GM21576 (cell line): ENCODE measurements at regions not wholly inside any gene's neighbourhood (a gene's known extent, or its start where the extent isn't known, plus 50 kb on each side); places are given as distances from the start of the nearest gene placed in this dataset.
"Not testable (repeated sequence)": the region's sequence is repeated elsewhere in the genome, so short reads cannot be mapped to it uniquely, and the experiment has no call there.

Experiments used
- ATAC-seq: cut with Tn5 transposase; IDR thresholded peaks from one replicate; pipeline ENCODE4 v1.9.1; 2021; ENCODE audit warnings: mild to moderate bottlenecking, moderate library complexity; ENCODE audit not compliant: unreplicated experiment

DNA sequence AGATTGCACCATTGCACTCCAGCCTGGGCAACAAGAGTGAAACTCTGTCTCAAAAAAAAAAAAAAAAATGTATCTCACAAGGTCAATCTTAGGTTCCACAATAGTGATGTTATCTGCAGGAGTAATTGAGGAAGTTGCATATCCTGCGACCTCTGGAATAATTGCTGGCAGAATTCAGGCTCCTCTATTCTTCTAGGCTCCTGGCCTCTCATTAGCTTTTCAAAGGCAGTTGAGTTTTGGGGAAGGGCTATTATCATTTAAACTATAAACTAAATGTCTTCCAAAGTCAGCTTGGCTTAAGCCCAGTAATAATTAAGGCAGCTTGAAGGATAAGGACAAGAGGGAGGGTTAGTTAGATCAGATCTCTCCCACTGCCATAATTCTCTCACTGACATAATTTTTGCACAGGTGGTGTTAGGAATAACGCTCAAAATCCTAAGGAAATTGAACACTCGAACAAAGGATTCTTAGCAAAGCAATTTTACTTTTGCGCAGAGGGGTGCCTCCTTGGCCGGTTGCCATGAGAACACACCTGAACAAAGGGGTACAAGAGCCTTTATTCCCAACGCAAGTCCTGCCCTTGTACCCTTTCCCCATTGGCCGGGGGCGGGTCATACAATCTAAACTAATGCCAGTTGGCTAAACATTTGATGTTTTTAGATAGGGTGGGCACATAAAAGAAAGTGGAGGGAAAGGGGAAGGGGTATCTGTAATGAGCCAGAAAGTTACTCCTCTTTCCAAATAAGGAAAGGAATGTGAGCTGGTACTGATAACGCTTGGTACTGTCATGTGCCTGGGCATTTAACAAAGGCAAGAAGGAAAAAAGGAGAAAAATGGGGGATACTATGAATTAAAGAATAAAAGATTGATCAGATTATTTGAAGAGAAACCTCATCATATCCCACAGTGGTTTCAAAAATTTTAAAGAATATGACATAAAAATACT, 106.4 kb upstream of the CCNG1 start:
- ATAC-seq, result no peak

GRCh38 chr5:163336074-163336473, 101.3 kb upstream of the CCNG1 start:
- not testable (repeated sequence) for ATAC-seq

DNA sequence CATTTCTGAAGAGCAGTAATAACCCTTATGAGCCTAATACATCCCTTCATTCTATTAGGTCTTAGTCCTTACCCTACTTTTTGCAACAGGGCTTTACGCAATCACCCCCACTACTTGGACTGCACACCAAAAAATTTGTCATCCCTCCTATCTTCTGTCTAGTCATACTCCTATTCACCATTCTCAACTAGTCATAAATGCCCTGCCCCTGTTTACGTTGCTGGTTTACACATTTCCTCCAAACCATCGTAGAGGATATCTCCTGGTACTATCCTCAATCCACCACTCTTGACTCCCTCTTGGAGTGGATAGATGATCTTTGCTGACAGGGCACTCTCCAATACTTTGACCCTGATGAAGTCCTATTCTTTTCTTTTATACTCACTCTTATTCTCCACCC, 98.2 kb upstream of the CCNG1 start:
- ATAC-seq, result no peak

DNA sequence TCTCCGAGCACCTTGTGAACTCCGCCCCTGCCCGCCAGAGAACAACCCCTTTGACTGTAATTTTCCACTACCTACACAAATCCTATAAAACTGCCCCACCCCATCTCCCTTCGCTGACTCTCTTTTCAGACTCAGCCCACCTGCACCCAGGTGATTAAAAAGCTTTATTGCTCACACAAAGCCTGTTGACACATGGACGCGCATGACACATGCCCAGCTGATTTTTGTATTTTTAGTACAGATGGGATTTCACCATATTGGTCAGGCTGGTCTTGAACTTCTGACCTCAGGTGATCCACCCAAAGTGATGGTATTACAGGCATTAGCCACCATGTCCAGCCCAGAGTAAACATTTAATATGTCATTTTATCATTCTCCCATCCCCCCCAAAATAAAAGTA, 97.0 kb upstream of the CCNG1 start:
- ATAC-seq, result not testable (repeated sequence)

GRCh38 chr5:163342306-163342705, 95.1 kb upstream of the CCNG1 start:
- ATAC-seq, result no peak

DNA sequence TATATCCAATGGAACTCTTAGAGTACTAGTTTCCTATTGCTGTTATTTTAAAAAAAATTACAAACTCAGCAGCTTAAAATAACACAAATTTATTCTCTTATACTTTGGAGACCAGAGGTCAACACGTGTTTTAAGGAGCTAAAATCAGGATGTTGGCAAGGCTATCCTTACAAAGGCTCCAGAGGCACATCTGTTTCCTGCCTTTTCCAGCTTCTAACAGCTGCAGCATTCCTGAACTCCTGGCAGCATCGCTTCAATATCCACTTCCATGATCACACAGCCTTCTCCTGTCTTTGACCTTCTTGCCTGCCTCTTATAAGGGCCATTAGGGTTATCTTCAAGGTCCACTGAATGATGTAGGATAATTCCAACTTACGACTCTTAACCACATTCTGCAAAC, 92.2 kb upstream of the CCNG1 start:
- no peak for ATAC-seq

DNA sequence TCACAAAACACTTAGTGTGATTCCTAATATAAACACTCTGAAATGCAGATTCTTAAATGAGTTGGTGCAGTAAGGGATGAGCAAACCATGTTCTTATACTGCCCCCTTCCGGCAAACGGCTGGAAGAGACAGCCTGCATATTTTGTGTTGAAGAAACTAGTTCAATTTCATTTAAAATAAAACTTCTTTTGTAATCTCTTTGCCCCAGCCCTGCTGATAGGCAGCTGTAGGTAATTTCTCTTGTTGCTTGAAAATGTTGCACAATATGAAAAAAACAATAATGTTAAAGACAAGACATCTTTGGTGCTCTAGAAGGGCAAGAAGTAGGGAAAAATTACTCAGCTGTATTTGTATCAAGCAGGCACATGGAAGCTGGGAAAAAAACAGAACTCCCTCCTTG, 89.7 kb upstream of the CCNG1 start:
- ATAC-seq, result peak; percentile 69

GRCh38 chr5:163350083-163350482, 87.3 kb upstream of the CCNG1 start:
- ATAC-seq, result no peak

DNA sequence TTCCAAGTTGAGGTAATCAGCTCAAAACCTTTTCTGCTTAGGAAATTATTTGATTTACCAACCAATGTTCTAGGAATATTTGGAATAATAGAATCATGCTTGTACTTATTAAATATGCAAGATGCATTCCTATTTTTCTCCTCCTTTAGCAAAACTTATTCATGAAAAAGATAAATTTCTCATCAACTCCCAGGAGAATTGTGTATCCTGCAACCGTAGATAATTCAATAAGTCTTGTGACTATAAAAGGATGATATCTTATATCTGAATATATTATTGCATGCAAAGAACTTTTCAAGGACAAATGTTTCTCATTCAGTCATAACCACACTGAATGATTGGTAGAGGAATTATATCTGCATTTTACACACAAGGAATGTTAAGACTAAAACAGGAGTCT, 84.9 kb upstream of the CCNG1 start:
- ATAC-seq, result no peak

GRCh38 chr5:163355811-163356210, 81.6 kb upstream of the CCNG1 start:
- ATAC-seq, result not testable (repeated sequence)

DNA sequence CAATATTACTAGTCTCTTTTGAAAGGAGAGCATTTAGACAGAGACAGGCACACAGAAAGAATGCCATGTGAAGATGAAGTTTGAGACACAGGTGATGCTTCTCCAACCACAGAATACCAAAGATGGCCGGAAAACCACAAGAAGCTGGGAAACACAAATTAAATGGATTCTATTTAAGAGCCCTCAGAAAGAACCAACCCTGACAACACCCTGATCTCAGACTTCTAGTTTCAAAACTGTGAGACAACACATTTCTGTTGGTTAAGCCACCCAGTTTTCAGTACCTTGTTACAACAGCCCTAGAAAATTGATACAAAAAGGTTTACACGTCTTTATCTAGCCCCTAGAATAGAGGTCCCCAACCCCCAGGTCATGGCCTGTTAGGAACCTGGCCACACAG, 79.8 kb upstream of the CCNG1 start:
- no peak for ATAC-seq

GRCh38 chr5:163360656-163361055, 76.7 kb upstream of the CCNG1 start:
- ATAC-seq, result no peak

DNA sequence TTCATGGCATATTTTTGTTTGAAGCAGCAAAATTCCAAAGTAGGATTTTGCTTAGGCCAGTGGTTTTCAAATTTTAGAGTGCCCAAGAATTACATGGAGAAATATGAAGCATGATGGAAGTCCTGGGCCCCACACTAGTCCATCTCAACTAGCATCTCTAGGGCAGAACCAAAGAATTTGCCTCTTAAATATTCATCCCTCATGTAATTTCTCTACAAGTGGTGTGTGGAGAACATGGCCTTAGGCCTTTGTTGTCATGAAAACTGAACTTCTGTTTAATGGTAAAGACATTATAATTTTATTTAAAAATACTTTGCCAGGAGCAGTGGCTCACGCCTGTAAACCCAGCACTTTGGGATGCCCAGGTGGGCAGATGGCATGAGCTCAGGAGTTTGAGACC, 75.9 kb upstream of the CCNG1 start:
- no peak for ATAC-seq

- ATAC-seq, result no peak
These were observed 74.5 kb upstream of the CCNG1 start for GRCh38 chr5:163362840-163363371.

DNA sequence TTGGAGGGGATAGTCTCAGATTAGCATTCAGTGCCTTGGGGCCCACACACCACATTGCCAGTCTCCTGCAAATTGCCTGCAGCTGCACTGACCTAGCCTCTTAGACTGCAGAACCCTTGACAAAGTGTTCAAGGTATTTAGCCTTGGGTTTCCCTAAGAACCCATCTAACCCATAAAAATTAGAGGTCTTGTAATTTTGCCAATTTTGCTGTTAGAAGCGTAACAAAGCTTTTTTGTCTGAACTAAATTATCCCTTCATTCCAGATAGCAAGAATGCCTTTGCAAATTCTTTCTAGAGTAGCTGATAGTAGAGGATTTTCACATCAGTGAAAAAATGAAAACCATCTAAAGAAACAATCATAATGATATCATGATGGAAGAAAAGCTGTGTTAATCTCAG, 74.0 kb upstream of the CCNG1 start:
- ATAC-seq, result no peak

- ATAC-seq, result no peak
These were observed 70.6 kb upstream of the CCNG1 start for GRCh38 chr5:163366757-163367156.

DNA sequence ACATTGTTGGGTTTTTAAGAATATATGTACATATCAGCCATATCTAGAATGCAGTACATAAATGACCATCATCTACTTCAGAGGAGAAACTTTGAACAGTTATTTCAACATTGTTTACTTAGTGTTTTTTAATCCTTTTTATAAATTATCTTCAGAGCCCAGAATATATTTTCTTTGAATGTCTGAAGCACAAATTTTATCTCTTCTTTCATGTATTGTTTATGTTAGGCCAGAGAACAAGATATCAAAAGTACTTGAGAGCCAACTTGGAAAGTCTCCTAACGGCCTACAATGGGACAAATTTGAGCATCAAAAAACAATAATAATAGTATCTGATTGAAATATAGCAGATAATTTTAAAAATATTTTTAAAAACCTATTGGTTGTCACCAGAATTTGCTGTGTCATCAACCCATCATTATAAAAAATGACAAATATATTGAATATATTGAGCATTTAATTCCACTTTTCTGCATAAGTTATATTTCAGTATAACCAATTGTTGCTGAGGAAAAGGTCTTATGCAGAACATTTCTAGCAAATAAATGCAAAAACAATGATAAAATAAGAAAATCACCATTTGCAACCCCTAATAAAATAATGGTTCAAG, 67.5 kb upstream of the CCNG1 start:
- ATAC-seq, result no peak

DNA sequence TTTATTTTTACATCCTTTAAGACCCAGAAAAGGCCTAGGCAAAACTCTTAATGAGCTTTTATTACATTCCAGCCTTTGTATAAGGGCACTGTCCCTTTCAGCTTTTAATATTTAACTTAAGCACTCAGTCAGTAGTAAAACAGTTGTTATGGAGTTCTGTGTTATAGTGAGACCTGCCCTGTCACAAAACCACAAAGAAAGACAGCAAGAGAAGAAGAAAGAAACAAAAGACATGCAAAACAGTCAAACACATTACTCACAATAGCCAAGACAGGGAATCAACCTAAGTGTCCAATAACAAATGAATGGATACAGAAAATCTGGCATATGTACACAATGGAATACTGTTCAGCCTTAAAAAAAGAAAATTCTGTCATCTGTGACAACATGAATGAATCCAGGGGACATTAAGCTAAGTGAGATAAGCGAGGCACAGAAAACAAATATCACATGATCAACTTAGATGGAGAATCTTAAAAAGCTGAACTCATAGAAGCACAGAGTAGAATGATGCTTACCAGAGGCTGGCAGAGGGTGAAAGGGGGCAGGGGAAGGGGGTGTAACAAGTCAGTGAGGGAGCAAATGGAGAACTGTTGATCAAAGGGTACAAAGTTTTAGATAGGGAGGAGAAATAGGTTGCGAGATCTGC, 63.8 kb upstream of the CCNG1 start:
- ATAC-seq, result no peak

DNA sequence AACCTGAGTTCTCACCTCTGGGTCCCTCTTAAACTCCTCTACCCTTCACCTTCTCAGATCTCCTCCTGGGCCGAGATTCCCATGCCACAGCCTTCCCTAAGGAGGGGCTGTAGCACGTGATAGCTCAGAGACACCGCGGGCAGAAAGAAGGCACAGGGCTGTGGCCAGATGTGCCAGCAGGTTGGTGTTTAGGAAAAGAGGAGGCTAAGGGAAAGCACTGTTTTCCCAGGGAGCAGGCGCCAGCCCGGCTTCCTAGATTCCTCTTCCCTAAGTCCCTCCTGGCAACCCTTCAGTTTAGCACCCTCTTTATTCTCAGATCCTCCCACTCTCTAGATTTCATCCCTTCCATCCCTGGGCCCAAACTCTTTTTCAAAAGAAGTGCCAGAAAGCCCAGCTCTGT, 59.4 kb upstream of the CCNG1 start:
- ATAC-seq, result no peak

DNA sequence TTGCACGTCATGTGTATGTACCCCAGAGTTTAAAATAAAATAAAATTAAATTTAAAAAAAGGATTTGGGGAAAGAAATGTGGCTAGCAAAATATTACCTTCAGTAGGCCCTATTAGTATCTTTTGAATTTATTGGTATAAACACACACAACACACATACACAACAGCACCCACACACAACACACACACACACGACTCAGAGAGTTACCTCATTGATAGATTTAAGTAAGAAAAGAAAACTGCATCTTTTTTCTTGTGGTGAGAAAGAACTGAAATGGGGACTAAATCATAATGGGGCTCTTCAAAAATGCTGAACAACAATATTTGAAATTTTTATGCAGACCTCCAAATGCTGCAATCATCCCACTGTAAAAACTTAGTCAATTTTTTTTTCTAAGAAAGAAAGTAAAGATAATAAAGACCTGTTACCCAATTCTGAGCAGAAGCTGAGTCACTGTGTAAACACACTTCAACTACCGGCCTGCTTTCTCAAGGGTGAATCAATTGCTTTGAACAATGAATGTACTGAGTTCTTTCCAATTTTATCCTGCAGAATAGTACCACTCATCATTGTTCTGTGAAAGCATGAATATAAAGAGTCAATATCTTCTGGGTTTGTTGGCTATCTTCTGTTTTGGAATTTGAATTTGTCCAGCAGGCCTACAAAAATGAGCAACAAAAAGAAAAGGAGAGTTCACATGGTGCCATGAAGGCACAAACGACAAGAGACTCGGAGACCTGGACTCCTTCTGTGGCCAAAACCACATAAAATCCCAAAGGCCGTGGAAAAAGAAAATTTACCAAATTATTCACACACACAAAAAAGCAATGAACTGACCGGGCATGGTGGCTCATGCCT, 57.9 kb upstream of the CCNG1 start:
- ATAC-seq, result no peak

DNA sequence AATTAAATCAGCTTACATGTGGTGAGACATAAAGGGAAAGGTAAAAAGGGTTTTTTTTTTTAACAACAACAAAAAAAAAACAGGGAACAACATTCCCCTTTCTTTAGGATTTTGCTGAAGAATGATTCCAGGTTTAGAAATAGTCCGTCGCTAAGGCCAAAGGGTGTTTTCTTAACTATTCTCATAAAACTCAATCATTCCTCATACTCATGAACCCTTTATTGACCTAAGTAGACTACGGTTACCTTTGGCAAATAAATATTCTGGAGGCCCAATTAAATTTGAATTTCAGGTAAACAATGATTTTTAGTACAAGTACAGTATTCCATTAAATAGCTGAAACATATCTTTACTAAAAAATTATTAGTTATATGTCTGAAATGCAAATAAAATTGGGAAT, 55.6 kb upstream of the CCNG1 start:
- ATAC-seq, result no peak
